ENCODE measurements at regions not wholly inside any gene's neighbourhood (a gene's known extent, or its start where the extent isn't known, plus 50 kb on each side); places are given as distances from the start of the nearest gene placed in this dataset.

DNA sequence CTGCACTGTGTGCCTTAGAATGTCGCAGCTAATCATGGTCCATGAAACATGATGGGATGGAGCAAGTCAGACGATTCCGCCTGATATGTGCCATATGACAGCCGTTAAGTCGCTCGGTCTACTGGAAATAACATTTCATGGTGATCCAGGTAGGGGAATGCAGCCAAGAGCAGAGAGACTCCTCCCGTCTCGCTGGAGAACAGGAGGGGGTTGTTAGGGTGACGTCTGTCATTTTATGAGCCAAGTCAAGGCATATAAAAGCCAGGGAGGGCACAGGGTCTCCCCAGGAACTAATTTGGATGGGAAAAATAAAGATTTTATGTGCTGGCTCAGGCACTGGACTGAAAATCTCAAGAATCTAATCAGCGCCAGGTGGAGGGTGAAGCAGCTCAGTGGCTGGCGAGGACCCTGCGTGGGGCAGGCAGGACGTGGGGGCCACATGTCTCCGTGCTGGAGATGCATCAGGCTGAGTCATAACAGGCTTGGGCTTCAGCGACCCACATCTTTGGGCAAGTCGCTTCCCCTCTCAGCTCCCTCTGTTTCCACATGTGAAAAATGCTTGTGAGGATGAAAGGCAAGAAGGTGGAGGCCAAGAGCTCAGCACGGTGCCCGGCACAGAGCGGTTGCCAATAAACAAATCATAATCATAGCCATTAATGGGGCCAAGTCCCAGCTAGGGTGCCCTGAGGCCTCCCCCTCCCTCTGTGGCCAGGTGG is 234.6 kb downstream of the ANKRD60 start:
- peaks cover 6% of the 10 kb centered on the region for H3K27me3 Mint-ChIP-seq (ENCODE audit: insufficient read depth, low read depth, poor library complexity)
- ATAC-seq = no peak
- H3K27ac Mint-ChIP-seq = 0 out of 2 replicates have a peak overlapping the region, but pooled peaks have one; percentile 4
- no peaks in the 10 kb centered on the region; the same call in 2 of the 3 replicates for H3K4me1 Mint-ChIP-seq
- Histone ChIP-seq H4K20me1 (replicated peaks; ENCODE audit: insufficient read depth) (no peaks in the 10 kb centered on the region), H2AFZ (no peak overlapping the region), H3K27ac (ENCODE audit: low read depth) (no peak overlapping the region), H3K4me2 (no peak overlapping the region), H3K9me2 (ENCODE audit: insufficient read depth) (no peaks in the 10 kb centered on the region), H3K4me1 (ENCODE audit: insufficient read depth) (0 out of 2 replicates have a peak, but pooled peaks cover 2% of the 10 kb centered on the region), H3F3A (replicated peaks; ENCODE audit: low read depth) (no peaks in the 10 kb centered on the region), H3K79me2 (replicated peaks; ENCODE audit: insufficient read depth) (no peaks in the 10 kb centered on the region), H3K36me3 (ENCODE audit: insufficient read depth) (no peaks in the 10 kb centered on the region), H3K27me3 (ENCODE audit: insufficient read depth) (no peaks in the 10 kb centered on the region), H3K4me3 (no peak overlapping the region)
- no peaks in the 10 kb centered on the region for H3K9me3 Mint-ChIP-seq
- TF ChIP-seq, protein P1, sequence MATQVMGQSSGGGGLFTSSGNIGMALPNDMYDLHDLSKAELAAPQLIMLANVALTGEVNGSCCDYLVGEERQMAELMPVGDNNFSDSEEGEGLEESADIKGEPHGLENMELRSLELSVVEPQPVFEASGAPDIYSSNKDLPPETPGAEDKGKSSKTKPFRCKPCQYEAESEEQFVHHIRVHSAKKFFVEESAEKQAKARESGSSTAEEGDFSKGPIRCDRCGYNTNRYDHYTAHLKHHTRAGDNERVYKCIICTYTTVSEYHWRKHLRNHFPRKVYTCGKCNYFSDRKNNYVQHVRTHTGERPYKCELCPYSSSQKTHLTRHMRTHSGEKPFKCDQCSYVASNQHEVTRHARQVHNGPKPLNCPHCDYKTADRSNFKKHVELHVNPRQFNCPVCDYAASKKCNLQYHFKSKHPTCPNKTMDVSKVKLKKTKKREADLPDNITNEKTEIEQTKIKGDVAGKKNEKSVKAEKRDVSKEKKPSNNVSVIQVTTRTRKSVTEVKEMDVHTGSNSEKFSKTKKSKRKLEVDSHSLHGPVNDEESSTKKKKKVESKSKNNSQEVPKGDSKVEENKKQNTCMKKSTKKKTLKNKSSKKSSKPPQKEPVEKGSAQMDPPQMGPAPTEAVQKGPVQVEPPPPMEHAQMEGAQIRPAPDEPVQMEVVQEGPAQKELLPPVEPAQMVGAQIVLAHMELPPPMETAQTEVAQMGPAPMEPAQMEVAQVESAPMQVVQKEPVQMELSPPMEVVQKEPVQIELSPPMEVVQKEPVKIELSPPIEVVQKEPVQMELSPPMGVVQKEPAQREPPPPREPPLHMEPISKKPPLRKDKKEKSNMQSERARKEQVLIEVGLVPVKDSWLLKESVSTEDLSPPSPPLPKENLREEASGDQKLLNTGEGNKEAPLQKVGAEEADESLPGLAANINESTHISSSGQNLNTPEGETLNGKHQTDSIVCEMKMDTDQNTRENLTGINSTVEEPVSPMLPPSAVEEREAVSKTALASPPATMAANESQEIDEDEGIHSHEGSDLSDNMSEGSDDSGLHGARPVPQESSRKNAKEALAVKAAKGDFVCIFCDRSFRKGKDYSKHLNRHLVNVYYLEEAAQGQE (IDR thresholded peaks at IDR 0.05; ENCODE audit: unreplicated experiment) = no peak
- TF ChIP-seq EZH2phosphoT487 (IDR thresholded peaks at IDR 0.05; ENCODE audit: unreplicated experiment) (no peak), NANOG (IDR thresholded peaks at IDR 0.05; ENCODE audit: borderline replicate concordance) (no peak), EZH2 (IDR thresholded peaks at IDR 0.05; ENCODE audit: low read depth, unreplicated experiment) (no peak), POLR2AphosphoS5 (IDR thresholded peaks at IDR 0.05; ENCODE audit: low read depth) (no peak), JUNB (IDR thresholded peaks at IDR 0.05; ENCODE audit: unreplicated experiment) (no peak), ZNF331 (CRISPR knock-in tag; IDR thresholded peaks at IDR 0.05; ENCODE audit: low read depth) (no peak)
- TF ChIP-seq, protein P2, sequence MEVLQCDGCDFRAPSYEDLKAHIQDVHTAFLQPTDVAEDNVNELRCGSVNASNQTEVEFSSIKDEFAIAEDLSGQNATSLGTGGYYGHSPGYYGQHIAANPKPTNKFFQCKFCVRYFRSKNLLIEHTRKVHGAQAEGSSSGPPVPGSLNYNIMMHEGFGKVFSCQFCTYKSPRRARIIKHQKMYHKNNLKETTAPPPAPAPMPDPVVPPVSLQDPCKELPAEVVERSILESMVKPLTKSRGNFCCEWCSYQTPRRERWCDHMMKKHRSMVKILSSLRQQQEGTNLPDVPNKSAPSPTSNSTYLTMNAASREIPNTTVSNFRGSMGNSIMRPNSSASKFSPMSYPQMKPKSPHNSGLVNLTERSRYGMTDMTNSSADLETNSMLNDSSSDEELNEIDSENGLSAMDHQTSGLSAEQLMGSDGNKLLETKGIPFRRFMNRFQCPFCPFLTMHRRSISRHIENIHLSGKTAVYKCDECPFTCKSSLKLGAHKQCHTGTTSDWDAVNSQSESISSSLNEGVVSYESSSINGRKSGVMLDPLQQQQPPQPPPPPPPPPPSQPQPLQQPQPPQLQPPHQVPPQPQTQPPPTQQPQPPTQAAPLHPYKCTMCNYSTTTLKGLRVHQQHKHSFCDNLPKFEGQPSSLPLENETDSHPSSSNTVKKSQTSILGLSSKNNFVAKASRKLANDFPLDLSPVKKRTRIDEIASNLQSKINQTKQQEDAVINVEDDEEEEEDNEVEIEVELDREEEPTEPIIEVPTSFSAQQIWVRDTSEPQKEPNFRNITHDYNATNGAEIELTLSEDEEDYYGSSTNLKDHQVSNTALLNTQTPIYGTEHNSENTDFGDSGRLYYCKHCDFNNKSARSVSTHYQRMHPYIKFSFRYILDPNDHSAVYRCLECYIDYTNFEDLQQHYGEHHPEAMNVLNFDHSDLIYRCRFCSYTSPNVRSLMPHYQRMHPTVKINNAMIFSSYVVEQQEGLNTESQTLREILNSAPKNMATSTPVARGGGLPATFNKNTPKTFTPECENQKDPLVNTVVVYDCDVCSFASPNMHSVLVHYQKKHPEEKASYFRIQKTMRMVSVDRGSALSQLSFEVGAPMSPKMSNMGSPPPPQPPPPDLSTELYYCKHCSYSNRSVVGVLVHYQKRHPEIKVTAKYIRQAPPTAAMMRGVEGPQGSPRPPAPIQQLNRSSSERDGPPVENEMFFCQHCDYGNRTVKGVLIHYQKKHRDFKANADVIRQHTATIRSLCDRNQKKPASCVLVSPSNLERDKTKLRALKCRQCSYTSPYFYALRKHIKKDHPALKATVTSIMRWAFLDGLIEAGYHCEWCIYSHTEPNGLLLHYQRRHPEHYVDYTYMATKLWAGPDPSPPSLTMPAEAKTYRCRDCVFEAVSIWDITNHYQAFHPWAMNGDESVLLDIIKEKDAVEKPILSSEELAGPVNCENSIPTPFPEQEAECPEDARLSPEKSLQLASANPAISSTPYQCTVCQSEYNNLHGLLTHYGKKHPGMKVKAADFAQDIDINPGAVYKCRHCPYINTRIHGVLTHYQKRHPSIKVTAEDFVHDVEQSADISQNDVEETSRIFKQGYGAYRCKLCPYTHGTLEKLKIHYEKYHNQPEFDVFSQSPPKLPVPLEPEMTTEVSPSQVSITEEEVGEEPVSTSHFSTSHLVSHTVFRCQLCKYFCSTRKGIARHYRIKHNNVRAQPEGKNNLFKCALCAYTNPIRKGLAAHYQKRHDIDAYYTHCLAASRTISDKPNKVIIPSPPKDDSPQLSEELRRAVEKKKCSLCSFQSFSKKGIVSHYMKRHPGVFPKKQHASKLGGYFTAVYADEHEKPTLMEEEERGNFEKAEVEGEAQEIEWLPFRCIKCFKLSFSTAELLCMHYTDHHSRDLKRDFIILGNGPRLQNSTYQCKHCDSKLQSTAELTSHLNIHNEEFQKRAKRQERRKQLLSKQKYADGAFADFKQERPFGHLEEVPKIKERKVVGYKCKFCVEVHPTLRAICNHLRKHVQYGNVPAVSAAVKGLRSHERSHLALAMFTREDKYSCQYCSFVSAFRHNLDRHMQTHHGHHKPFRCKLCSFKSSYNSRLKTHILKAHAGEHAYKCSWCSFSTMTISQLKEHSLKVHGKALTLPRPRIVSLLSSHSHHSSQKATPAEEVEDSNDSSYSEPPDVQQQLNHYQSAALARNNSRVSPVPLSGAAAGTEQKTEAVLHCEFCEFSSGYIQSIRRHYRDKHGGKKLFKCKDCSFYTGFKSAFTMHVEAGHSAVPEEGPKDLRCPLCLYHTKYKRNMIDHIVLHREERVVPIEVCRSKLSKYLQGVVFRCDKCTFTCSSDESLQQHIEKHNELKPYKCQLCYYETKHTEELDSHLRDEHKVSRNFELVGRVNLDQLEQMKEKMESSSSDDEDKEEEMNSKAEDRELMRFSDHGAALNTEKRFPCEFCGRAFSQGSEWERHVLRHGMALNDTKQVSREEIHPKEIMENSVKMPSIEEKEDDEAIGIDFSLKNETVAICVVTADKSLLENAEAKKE (CRISPR knock-in tag; IDR thresholded peaks at IDR 0.05) = no peak
- TF ChIP-seq, protein P3, sequence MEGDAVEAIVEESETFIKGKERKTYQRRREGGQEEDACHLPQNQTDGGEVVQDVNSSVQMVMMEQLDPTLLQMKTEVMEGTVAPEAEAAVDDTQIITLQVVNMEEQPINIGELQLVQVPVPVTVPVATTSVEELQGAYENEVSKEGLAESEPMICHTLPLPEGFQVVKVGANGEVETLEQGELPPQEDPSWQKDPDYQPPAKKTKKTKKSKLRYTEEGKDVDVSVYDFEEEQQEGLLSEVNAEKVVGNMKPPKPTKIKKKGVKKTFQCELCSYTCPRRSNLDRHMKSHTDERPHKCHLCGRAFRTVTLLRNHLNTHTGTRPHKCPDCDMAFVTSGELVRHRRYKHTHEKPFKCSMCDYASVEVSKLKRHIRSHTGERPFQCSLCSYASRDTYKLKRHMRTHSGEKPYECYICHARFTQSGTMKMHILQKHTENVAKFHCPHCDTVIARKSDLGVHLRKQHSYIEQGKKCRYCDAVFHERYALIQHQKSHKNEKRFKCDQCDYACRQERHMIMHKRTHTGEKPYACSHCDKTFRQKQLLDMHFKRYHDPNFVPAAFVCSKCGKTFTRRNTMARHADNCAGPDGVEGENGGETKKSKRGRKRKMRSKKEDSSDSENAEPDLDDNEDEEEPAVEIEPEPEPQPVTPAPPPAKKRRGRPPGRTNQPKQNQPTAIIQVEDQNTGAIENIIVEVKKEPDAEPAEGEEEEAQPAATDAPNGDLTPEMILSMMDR (conservative IDR thresholded peaks at IDR 0.05; ENCODE audit: low read depth in 2 of 2) = no peak
- H3K36me3 Mint-ChIP-seq (ENCODE audit: low read depth) = no peaks in the 10 kb centered on the region
- H3K4me3 Mint-ChIP-seq = no peak overlapping the region
- DNase-seq (ENCODE audit: low spot score) = no peak
